Epithelial cell of prostate (primary cell): ENCODE measurements at regions not wholly inside any gene's neighbourhood (a gene's known extent, or its start where the extent isn't known, plus 50 kb on each side); places are given as distances from the start of the nearest gene placed in this dataset.
"Not testable (repeated sequence)": the region's sequence is repeated elsewhere in the genome, so short reads cannot be mapped to it uniquely, and the experiment has no call there.

Experiments
- DNase-seq: peaks from one replicate; pipeline ENCODE4 v3.0.0-alpha.2; 2011; ENCODE audit warnings: low read depth, low spot score
- H3K27ac ChIP-seq: fragments of 450-650 bp; 2 replicates; pipeline ENCODE4 v1.5.1; 2017; ENCODE audit warnings: mild to moderate bottlenecking

DNA sequence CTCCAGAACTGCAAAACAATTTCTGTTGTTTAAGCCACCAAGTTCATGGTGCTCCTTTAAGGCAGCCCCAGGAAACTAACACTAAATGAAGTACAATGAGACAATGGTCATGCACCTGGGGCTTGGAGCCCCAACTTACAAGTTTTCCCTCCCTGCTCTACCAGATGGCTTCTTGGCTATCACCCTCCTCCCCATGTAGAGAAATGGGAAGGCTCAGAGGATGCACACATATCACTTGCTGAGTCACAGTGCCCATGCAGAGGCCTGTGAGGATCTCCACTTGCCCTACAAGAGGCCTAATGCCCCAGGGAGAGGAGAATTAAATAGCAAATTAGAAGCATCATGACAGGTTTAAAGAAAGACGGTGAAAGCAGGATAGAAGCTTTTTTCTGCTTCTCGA is 270.9 kb downstream of the TTC32 start:
- DNase-seq = no peak
- no peak overlapping the region for H3K27ac ChIP-seq

DNA sequence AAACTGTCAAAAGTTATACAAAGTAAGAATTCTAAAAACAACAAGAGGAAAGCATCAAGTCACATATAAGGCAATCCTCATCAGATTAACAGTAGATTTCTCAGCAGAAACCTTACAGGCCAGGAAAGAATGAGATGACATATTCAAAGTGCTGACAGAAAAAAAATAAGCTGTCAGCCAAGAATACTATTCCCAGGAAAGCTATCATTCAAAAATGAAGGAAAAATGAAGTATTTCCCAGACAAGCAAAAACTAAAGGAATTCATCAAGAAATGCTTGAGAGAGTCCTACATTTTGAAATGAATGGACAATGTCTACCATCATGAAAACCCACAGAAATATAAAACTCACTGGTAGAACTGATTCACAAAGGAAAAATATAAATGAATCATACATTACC is 268.9 kb upstream of the OSR1 start:
- no peak overlapping the region for H3K27ac ChIP-seq
- no peak for DNase-seq

DNA sequence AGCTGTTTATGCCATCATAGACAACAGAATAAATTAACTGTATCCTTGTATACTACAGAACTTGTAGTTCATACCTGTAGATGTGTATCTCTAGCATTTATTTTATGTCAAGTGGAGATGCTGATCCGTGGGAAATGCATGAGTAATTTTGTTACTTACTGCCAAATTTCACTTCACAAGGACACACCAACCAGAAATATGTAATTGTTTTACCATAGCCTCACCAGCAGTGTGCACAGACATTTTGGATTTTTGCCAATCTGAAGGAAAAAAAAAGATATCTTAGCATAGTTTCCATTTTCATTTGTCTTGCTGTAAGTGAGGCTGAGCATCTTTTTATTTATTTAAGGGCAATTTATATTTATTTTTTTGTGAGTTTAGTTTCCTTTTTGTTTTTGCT is 265.1 kb upstream of the OSR1 start:
- peak; percentile 70 for DNase-seq
- no peak overlapping the region for H3K27ac ChIP-seq

DNA sequence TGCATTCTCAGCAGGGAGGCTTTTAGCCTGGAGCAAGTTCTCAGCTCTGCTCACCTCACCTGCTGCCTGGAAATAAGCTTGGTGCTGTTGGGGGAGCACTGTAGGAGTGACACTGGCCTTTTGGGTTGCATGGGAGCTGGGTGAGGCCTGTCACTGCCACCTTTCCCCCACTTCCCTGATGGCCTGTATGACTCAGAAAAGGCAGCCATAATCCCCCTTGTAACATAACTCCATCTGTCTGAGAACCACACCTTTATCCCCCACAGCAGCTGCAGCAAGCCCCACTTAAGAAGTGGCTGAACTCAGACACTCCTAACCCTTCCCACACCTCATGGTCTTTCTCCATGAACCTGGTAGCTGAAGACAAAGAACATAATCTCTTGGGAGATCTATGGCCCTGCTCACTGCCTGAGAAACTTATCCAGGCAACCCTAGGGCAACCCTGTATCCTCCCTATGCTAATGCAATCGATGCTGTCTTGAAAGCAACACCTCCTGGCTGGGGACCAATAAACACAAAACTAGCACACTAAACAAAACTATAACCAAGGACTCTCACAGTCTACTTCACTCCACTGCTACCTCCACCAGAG is 258.9 kb upstream of the OSR1 start:
- H3K27ac ChIP-seq = no peak overlapping the region
- no peak for DNase-seq

DNA sequence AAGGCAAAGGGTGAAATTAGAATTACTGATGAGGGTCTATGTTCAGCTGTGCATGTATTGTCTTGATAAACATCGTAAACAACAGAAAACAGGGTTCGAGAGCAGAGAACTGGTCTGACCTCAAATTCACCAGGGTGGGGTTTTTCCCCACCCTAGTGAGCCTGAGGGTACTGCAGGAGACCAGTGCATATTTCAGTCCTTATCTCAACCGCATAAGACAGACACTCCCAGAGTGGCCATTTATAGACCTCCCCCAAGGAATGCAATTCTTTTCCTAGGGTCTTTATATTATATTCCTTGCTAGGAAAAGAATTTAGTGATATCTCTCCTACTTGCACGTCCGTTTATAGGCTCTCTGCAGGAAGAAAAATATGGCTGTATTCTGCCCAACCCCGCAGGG is 257.0 kb upstream of the OSR1 start:
- not testable (repeated sequence) for H3K27ac ChIP-seq, DNase-seq

DNA sequence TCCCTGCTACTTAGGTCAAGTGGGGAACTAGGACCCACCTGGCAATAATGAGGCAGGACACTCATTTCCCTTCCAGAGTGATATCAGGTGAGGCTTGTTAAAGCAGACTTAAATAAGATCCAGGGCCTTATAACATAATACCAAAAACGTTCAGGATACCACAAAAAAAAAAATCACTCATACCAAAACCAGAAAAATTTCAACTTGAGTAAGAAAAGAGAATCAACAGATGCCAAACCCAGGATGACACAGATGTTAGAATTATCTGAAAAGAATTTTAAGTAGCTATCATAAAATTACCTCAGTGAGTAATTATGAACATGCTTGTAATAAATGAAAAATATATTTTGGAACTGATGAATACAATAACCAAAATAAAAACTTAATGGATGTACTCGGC is 255.6 kb upstream of the OSR1 start:
- H3K27ac ChIP-seq = no peak overlapping the region
- no peak for DNase-seq

DNA sequence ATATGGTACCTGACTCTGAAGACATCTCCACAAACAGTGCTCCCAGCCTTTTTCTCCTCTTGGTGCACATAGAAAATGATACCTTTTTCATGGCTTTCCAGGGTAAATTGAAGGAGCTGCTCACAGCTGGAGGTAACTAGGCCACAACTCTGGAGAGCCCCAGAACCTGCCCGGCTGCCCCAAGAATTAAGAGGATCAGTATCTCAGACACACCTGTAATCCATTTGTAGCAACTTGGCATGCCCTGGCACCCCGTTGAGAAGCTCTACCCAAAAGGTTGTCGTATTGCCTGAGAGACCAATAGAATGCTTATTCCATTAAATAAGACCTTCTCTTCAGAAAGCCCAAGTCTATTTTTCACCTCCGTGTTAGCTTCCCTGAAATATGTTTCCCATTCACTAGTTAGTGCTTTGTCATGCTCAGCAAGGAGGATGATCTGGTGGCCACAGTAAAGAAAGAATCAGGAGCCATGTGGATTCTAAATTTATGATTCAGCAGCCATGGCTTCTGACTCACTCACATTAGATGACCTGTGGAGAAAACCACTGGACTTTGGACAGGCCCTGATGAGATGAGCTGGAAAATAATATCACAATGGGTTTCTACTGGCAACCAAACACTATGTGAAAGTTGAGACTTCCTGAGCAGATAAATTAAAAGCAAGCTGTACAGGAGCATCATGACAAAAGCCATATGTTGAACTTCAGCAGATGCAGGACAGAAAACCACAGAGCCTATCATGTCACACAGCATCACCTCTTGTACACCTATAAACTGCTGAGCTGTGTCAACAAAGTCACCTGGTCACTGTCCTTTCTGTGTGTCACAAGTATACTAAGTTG is 253.3 kb upstream of the OSR1 start:
- DNase-seq = peak; percentile 46
- H3K27ac ChIP-seq = peak overlapping the region; percentile 32

DNA sequence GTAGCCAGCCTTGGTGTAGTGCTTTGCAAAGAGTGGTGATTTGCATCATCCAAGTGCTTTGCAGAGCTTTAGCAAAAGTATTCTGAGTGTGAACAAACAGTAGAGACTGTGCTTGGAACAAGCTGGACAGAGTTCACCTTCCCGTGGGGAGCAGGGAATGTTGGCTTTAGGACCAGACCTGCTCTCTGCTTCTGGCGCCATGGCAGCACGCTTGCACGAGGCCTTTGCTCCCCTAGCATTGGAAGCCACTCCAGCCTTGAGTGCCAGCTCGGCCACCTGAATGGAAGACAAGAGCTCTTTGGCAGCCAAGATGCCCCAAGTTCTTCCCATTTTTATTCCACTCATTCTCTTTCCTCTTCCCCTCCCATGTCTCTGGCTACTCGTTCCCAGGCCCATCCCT is 250.8 kb upstream of the OSR1 start:
- no peak overlapping the region for H3K27ac ChIP-seq
- no peak for DNase-seq

DNA sequence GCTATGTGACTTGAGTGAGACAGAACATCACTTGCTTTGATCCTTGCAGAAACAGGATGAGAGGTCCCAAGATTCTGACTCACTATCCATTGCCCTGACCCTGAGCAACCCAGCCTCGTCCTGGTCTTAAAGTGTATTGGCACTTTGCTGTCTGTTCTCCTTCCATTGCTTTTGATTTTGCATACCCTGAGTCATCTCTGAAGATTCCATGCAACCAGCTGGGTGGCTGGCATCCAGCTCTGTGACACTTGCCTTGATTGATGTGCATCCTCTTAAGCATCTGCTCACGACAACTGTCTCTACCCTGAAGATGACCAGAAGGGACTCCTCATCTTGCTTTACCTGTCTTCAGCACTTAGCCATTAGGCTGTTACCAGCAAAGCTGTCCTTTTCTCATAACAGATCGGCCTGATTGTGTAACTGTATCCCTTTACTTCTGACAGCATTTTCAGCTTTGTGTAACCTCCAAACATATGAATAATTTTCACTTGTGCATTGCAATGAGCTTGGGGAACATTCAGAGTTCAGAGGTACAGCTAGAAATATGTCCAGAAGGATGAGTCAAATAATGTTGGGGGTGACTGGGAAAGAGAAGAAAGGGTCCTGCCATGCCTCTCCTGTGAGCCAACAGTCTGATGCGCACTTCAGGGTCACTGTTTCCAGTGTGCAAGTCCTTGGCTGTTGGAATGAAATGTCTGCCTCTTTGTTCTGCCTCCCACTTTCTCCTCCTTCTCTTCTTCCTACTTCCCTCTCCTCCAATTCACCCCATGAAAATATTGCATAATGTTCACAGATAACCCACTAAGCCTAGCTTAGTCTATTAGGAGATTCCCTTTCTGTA is 249.7 kb upstream of the OSR1 start:
- no peak for DNase-seq
- H3K27ac ChIP-seq = no peak overlapping the region

DNA sequence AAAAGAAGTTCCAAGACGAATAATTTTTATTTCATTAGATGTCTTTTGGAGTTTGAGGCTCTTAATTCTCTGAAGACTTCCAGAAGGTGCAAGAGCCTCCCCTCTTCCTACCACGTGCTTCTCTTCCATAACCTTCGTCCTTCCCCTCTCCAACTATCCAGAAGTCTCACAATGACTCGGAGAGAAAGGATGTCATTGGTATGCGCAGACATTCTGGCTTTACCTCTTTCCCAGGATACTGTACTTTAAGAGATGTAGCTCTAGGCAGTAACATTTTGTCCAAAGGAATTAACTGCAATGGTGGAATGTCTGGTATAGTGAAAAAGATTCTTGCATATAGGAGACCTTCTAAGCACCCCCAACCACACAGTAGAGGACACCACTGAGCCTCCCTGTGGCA is 249.0 kb upstream of the OSR1 start:
- H3K27ac ChIP-seq = no peak overlapping the region
- no peak for DNase-seq

DNA sequence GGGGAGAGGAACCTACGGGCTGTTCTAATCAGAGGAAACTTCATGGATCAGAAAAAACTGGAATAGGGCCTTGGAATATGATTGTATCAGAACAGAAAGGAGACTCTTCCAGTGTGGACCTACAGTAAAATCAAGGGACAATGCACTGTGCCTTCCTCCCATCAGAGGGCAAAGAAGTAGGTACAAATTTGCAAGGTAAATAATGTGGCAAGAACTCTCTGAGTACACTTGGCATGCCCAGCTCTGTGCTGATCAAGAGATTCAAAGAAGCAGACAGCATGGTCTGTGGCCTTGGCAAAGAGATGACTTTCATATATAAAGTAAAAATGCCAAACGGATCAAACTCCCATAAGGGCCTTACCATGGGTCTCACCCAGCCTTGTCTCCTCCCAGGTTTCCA is 242.6 kb upstream of the OSR1 start:
- no peak for DNase-seq
- no peak overlapping the region for H3K27ac ChIP-seq

DNA sequence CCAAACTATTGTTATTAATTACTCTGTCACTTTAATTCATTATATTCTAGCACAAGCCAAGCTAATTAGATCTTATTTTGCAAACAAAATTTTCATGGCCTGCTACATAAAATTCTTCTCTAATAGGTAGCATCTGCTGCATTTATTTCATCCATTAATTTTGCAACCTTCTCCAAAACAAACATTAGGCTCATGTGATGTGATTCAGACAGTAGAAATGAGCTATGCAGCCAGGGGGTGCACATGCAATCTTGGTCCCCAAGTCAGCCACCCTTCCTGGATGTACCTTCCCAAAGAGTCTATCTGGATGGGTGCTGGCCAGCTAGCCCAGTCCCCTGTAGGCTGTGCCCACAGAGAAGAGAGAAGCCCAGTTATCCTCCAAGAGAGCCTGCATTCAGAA is 242.1 kb upstream of the OSR1 start:
- DNase-seq = no peak
- no peak overlapping the region for H3K27ac ChIP-seq

DNA sequence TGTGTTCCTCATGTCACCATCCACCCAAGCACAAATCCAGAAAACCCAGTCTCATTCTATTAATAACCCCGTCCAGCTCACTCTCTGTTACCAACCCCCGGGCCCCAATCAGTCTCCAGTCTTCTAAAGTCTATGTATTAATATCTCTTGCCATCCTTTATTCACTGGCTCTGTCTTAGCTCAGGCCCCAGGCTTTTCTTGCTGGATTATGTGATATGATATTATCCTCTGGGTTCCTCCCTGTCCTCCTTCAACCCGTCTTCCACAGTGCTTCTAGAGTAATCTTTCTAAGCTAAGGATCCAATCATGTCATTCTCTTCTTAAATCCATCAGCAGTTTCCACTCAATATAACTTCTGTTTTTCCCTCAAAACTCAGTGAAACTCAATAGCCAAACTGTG is 240.5 kb upstream of the OSR1 start:
- H3K27ac ChIP-seq = no peak overlapping the region
- DNase-seq = no peak

DNA sequence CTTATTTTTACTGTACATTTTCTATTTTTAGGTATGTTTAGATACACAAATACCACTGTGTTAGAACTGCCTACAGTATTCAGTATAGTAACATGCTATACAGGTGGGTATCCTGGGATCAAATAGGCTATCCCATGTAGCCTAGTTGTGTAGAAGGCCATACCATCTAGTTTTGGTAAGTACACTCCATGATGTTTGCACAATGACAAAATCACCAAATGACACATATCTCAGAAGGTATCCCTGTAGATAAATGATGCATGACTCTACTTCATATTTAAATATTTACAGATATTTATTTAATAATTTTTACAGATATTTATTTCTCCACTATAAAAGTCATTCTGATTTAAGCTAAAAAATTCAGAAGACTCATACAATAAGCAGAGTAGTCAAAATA is 233.8 kb upstream of the OSR1 start:
- no peak for DNase-seq
- no peak overlapping the region for H3K27ac ChIP-seq

DNA sequence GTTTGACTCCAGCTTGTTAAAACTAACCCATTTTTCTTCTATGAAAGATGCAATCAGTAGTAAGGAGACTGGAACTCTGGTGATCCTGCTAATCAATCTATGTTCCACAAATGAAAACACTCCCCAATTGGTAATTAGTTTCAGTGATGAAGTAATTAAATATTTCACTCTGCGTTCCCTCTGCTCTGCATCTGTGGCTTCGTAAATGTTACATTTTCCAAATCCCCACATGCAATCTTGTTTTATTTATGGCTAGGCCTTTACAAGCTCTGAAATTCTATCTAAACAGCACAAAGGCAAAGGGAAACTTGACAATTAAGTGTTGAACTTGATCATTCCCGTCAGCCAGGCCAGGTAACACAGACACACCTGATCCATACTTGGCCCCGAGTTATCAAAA is 231.4 kb upstream of the OSR1 start:
- no peak for DNase-seq
- H3K27ac ChIP-seq = no peak overlapping the region

DNA sequence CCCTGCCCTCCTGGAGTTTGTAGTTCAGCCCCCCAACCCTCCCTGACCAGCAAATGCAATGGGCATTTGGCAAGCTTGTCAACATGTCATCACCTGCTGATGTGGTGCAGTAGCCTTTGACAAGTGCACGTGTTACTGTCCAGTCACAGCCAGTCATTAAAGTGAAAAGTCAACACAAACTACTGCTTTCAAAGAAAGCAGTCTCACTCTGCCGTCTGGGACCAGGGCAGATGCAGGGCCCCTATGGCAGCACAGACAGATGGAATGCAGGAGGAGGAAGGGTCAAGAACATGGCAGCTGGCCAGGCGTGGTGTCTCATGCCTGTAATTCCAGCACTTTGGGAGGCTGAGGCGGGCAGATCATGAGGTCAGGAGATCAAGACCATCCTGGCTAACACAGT is 222.4 kb upstream of the OSR1 start:
- no peak overlapping the region for H3K27ac ChIP-seq
- DNase-seq = no peak

DNA sequence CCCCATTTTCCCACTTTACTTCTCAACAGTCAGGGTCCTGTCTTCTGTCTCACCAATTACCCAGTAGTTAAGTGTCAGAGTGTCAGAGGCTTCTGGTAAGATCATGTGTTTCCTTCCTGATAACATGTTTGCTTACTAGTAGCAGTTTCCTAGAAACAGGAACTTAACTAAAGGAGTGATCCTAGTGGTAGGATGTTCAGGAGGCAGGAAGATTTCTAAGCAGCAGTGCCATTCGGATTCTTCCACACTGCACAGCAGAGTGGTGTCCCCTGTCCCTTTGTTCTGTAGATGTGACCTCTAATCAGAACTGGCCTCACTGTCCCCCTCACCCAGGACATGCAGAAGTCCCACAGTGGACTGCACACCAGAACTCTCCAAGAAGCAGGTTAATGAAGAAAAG is 221.8 kb upstream of the OSR1 start:
- DNase-seq = no peak
- H3K27ac ChIP-seq = no peak overlapping the region

DNA sequence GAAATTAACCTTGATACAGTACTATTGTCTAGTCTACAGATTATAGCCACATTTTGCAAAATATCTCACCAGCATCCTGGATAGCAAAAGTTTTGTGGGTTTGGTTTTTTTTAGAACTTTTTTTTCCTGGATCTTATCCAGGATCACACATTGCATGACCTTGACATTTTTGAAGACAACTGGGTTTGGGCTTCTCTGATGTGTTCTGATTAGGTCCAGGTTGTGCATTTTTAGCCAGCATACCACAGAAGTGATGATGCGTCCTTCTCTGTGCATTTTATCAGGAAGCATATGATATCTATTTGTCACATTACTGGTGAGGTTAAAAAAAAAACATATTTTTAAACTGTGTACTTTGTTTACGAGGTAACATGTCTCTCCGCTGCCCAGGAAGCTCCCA is 221.0 kb upstream of the OSR1 start:
- no peak overlapping the region for H3K27ac ChIP-seq
- DNase-seq = no peak

DNA sequence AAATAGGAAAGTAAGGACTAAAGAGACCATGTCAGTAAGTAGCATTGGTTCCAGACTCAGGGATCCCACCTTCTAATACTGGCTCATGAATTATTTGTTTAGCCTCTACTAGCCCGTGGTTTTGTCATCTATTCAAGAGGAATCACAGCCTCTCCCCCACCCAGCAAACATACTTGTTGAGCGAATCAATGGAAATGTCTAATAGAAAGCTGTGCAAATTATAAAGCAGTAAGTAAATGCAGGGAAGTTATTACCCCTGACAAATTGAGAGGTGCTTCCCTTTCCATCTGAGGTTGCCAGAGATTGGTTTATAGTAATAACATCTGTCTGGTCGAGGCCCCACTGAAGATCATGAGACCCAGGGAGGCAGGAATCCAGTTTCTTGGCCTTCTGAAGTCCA is 219.3 kb upstream of the OSR1 start:
- H3K27ac ChIP-seq = peak overlapping the region; percentile 73
- DNase-seq = peak; percentile 20

DNA sequence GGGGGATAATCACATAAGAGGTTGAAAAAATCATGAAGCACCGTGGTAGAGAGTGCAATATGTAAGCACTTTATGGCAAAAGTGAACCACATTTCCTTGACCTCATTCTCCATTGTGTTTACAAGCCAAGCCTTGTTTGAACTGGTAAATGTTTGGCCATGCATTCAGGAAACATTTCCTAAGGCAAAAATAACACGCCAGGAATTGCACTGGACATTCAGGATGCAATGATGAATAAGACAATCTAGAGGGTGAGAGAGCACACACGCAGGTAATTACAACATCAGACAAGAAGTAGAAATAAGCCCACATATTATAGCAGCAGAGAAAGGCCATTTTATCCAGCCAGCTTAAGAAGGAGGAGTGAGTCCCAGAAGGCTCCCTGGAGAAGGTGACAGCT is 218.0 kb upstream of the OSR1 start:
- H3K27ac ChIP-seq = peak overlapping the region; percentile 73
- peak; percentile 45 for DNase-seq

DNA sequence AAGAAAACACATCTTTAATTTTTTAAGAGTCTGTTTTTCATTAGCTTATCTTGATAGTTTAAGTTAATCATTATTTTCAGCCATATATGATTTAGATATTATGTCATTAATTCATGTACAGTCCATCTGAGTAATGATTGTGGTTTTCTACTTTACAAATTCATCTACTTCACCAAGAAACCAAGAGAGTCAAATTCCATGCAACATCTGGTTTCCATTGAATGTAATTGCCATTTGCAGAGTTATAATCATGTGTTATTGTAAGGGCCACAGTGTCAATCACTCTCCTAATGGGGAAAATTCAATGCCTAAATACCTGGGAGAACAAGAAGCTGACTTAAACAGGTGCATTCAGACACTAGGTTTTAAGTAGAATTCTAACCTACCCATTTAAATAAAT is 217.2 kb upstream of the OSR1 start:
- no peak for DNase-seq
- peak overlapping the region; percentile 73 for H3K27ac ChIP-seq
